ENCODE measurements at regions not wholly inside any gene's neighbourhood (a gene's known extent, or its start where the extent isn't known, plus 50 kb on each side); places are given as distances from the start of the nearest gene placed in this dataset.

DNA sequence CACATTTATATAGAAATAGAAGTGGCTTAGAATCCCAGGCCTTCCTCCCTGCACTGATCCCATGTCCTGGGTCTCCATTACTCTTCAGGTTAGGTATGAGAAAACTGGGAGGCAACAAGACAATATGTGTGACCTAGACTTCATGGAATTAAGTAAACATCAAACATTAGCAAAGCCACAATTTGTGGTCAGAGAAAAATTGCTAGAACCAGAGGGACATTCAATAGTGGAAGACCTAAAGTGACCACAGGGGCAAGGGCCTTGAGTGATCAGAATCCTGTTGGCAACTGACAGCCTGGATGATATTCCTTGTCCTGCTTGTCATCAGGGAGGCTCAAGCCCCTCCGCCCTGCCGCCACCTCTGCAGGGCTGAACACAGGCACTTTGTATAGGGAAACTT is 322.8 kb upstream of the CTNNB1 start:
- WGBS (ENCODE audit: extremely low coverage, insufficient read length, low lambda C conversion rate) = no CpG with 5 or more reads among the region's 2 CpGs

More for the DNA sequence above, 322.8 kb upstream of the CTNNB1 start:
- Histone ChIP-seq H3K23me2 (ENCODE audit: insufficient read length, low read depth, low read length, poor library complexity, severe bottlenecking) (no peaks in the 10 kb centered on the region), H3K4ac (ENCODE audit: low read depth, low read length) (no peak overlapping the region), H3K79me2 (ENCODE audit: insufficient read depth, low read length) (no peaks in the 10 kb centered on the region), H3K27me3 (ENCODE audit: insufficient read depth, low read length) (no peaks in the 10 kb centered on the region), H2BK12ac (ENCODE audit: insufficient read length, low read depth, low read length) (no peak overlapping the region), H3K56ac (ENCODE audit: insufficient read length, low read depth, low read length) (no peak overlapping the region), H3K9ac (ENCODE audit: extremely low read depth, insufficient read length, low read length) (no peak overlapping the region), H4K91ac (ENCODE audit: insufficient read length, low read depth, low read length) (no peak overlapping the region), H3K18ac (ENCODE audit: insufficient read length, low read depth, low read length) (no peak overlapping the region), H2BK5ac (ENCODE audit: insufficient read length, low read length) (no peak overlapping the region), H3T11ph (ENCODE audit: low read length) (no peak overlapping the region), H3K27ac (ENCODE audit: insufficient read length, low read depth, low read length) (no peak overlapping the region), H2AK5ac (ENCODE audit: insufficient read length, low read length) (no peak overlapping the region), H3K4me1 (ENCODE audit: insufficient read depth, low read length) (no peaks in the 10 kb centered on the region; the same call in 1 of the 2 replicates), H3K14ac (ENCODE audit: insufficient read depth, low read length) (no peak overlapping the region), H2AFZ (ENCODE audit: low read length) (no peak overlapping the region), H3K4me2 (ENCODE audit: insufficient read depth, insufficient read length, low read length) (no peak overlapping the region), H2BK20ac (ENCODE audit: low read depth, low read length, poor library complexity, severe bottlenecking) (no peak overlapping the region), H2BK120ac (ENCODE audit: low read depth, low read length, poor library complexity, severe bottlenecking) (no peak overlapping the region), H4K20me1 (ENCODE audit: control insufficient read depth, insufficient read depth, insufficient read length) (no peaks in the 10 kb centered on the region), H3K23ac (ENCODE audit: insufficient read length, low read depth, low read length) (no peak overlapping the region), H4K5ac (ENCODE audit: insufficient read length, low read depth, low read length) (no peak overlapping the region), H4K8ac (replicated peaks; ENCODE audit: insufficient read length, low read depth, low read length) (no peak overlapping the region), H3K9me3 (ENCODE audit: control insufficient read depth, low read depth, low read length) (no peaks in the 10 kb centered on the region), H3K79me1 (ENCODE audit: insufficient read depth, low read depth, low read length, poor library complexity, severe bottlenecking) (no peaks in the 10 kb centered on the region), H2BK15ac (ENCODE audit: low read depth, low read length) (no peak overlapping the region)
- Mint-ChIP-seq H3K4me1 (peaks cover 26 to 31% of the 10 kb centered on the region in 2 experiments), H3K9me3 (no peaks in the 10 kb centered on the region; a peak in 1 of 5 replicates), H3K27me3 (ENCODE audit: low read depth) (no peaks in the 10 kb centered on the region), H3K4me3 (no peak overlapping the region), H3K27ac (no peak overlapping the region), H3K36me3 (ENCODE audit: insufficient read depth in 1 of 3, low read depth in 3 of 3) (no peaks in the 10 kb centered on the region; a peak in 1 of 7 replicates)
- TF ChIP-seq, protein P1, sequence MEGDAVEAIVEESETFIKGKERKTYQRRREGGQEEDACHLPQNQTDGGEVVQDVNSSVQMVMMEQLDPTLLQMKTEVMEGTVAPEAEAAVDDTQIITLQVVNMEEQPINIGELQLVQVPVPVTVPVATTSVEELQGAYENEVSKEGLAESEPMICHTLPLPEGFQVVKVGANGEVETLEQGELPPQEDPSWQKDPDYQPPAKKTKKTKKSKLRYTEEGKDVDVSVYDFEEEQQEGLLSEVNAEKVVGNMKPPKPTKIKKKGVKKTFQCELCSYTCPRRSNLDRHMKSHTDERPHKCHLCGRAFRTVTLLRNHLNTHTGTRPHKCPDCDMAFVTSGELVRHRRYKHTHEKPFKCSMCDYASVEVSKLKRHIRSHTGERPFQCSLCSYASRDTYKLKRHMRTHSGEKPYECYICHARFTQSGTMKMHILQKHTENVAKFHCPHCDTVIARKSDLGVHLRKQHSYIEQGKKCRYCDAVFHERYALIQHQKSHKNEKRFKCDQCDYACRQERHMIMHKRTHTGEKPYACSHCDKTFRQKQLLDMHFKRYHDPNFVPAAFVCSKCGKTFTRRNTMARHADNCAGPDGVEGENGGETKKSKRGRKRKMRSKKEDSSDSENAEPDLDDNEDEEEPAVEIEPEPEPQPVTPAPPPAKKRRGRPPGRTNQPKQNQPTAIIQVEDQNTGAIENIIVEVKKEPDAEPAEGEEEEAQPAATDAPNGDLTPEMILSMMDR (conservative IDR thresholded peaks at IDR 0.05) = no peak
- DNase-seq = no peak

Measured in H9 (cell line).